T-helper 9 cell (primary cell): ENCODE measurements at regions not wholly inside any gene's neighbourhood (a gene's known extent, or its start where the extent isn't known, plus 50 kb on each side); places are given as distances from the start of the nearest gene placed in this dataset.

Source experiments
- DNase-seq: peaks from one replicate; pipeline ENCODE4 v3.0.0-alpha.2; 2020

DNA sequence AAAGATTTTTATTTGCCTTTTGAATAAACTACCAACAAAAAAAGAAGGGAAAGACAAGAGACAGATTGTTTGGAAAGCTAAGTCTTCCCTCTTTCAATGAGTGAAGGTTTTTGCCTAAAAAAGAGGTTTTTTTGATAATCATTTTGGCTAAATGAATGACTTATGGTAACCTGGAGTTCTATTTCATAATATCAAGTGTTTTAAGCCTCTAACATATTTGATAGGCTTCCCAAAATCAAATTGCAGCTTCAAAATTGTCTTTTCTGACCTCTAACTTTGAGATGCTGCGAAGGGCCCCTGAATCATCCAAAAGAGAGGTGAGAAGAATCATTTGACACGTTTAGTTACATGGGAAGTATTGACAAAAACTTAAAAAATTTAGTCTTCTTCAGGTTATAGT, 53.0 kb upstream of the NAMPT start:
- DNase-seq: no peak

DNA sequence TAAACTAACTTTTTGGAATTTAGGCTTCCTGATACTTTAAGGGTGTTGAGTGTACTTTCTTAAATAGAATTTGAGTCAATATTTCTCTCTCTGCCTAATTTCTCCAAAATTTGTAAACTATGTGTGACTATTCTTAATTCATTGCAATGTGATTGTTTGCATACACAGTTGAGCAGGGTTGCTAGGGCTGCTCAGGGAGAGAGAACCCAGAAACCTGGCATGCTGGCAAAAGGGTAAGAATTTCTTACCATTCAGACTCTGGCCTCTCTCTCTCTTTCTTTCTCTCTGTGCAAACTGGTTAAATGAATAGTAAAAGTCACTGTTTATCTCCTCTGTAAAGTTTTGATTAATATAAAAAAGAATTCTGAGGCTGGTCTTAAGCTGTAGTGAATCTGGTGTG, 51.0 kb upstream of the NAMPT start:
- no peak for DNase-seq
